ENCODE measurements at regions not wholly inside any gene's neighbourhood (a gene's known extent, or its start where the extent isn't known, plus 50 kb on each side); places are given as distances from the start of the nearest gene placed in this dataset.

- TF ChIP-seq CTCF (IDR thresholded peaks at IDR 0.05) (no peak), POLR2AphosphoS5 (IDR thresholded peaks at IDR 0.05) (no peak)
Observed at GRCh38 chrX:124240422-124240821, 92.0 kb upstream of the TEX13D start.
